Activated CD8-positive, alpha-beta memory T cell treated with anti-CD3 and anti-CD28 coated beads for 24 hours (primary cell): ENCODE measurements at regions not wholly inside any gene's neighbourhood (a gene's known extent, or its start where the extent isn't known, plus 50 kb on each side); places are given as distances from the start of the nearest gene placed in this dataset.

ENCODE experiments used
- DNase-seq: peaks from one replicate; pipeline ENCODE4 v3.0.0-alpha.2; 2020

GRCh38 chr3:17972959-17973906 is 230.8 kb upstream of the TBC1D5 start:
- DNase-seq: no peak

GRCh38 chr3:17972476-17972875 is 230.0 kb upstream of the TBC1D5 start:
- DNase-seq: no peak

GRCh38 chr3:17972030-17972429 is 229.6 kb upstream of the TBC1D5 start:
- no peak for DNase-seq

GRCh38 chr3:17969985-17970568 is 227.6 kb upstream of the TBC1D5 start:
- DNase-seq: no peak

- DNase-seq: no peak
These were observed 226.8 kb upstream of the TBC1D5 start for GRCh38 chr3:17969244-17969643.

GRCh38 chr3:17967953-17968607 is 225.6 kb upstream of the TBC1D5 start:
- DNase-seq: no peak

GRCh38 chr3:17967111-17967510 is 224.7 kb upstream of the TBC1D5 start:
- no peak for DNase-seq

GRCh38 chr3:17965331-17965730 is 222.9 kb upstream of the TBC1D5 start:
- DNase-seq: no peak

- no peak for DNase-seq
These were observed 221.7 kb upstream of the TBC1D5 start for GRCh38 chr3:17964108-17964507.

- no peak for DNase-seq
These were observed 213.0 kb upstream of the TBC1D5 start for GRCh38 chr3:17955411-17955810.

- DNase-seq: no peak
These were observed 212.4 kb upstream of the TBC1D5 start for GRCh38 chr3:17954801-17955200.

GRCh38 chr3:17951241-17951640 is 208.8 kb upstream of the TBC1D5 start:
- DNase-seq: no peak

- no peak for DNase-seq
These were observed 206.7 kb upstream of the TBC1D5 start for GRCh38 chr3:17949101-17949500.

- DNase-seq: no peak
These were observed 205.4 kb upstream of the TBC1D5 start for GRCh38 chr3:17947833-17948232.

- DNase-seq: no peak
These were observed 204.2 kb upstream of the TBC1D5 start for GRCh38 chr3:17946619-17947018.

- DNase-seq: no peak
These were observed 203.5 kb upstream of the TBC1D5 start for GRCh38 chr3:17945799-17946399.

GRCh38 chr3:17945018-17945798 is 202.8 kb upstream of the TBC1D5 start:
- DNase-seq: no peak

- DNase-seq: no peak
These were observed 200.4 kb upstream of the TBC1D5 start for GRCh38 chr3:17942856-17943255.

GRCh38 chr3:17941766-17942165 is 199.3 kb upstream of the TBC1D5 start:
- no peak for DNase-seq

- DNase-seq: no peak
These were observed 198.7 kb upstream of the TBC1D5 start for GRCh38 chr3:17941152-17941551.

GRCh38 chr3:17939157-17939556 is 196.7 kb upstream of the TBC1D5 start:
- no peak for DNase-seq

- no peak for DNase-seq
These were observed 195.9 kb upstream of the TBC1D5 start for GRCh38 chr3:17938313-17938712.
